Endothelial cell of umbilical vein (primary cell): ENCODE measurements at regions not wholly inside any gene's neighbourhood (a gene's known extent, or its start where the extent isn't known, plus 50 kb on each side); places are given as distances from the start of the nearest gene placed in this dataset.

Experiments
- BruUV-seq: library from RNA; stranded (reverse); fragments of 400-500 nt; replicated peaks from 2 replicates; lab custom pipeline; 2021; lab: Mats Ljungman, UMichigan
- CTCF ChIA-PET: fragments of 300-600, 350-600 bp; sonication (Branson Sonifier 250); formaldehyde crosslinking; loops from one replicate; lab custom pipeline; 2021; ENCODE audit warnings: antibody characterized with exemption, inconsistent platforms; lab: Charles Lee
- POLR2A ChIA-PET: fragments of 300-600, 350-600 bp; sonication (Branson Sonifier 250); formaldehyde crosslinking; loops from one replicate; lab custom pipeline; 2021; ENCODE audit warnings: antibody characterized with exemption, inconsistent platforms; lab: Charles Lee
- DNase-seq: peaks from one replicate; pipeline ENCODE4 v3.0.0-alpha.2; 2011; ENCODE audit warnings: low read depth, low spot score
- FAIRE-seq: peaks from 2 replicates; lab custom pipeline; 2011; peaks lifted over from hg19 to GRCh38; lab: Jason Lieb, UNC
- H2AFZ ChIP-seq: 2 replicates; pipeline ENCODE4 v1.6.0; 2012; ENCODE audit warnings: low read depth, low read length, control low read depth, inconsistent platforms
- H3K27ac ChIP-seq: 2 replicates; pipeline ENCODE4 v1.5.1; 2011; ENCODE audit warnings: low read depth, mild to moderate bottlenecking, control low read depth, low read length, moderate library complexity; ENCODE audit not compliant: insufficient read depth
- H3K27me3 ChIP-seq, 2 experiments: 2 replicates each; pipeline versions ENCODE4 v1.6.0 to v1.6.1; 2011; ENCODE audit warnings: low read length in 2 of 2, mixed read lengths in 1 of 2; ENCODE audit not compliant: control insufficient read depth in 2 of 2, insufficient read depth in 2 of 2
- H3K36me3 ChIP-seq, 2 experiments: 2 replicates in 1 of 2; 3 replicates in 1 of 2; pipeline ENCODE4 v1.5.1; 2011; ENCODE audit warnings: low read length in 2 of 2, mild to moderate bottlenecking in 1 of 2, moderate library complexity in 1 of 2; ENCODE audit not compliant: control insufficient read depth in 2 of 2, insufficient read depth in 2 of 2; ENCODE audit errors: extremely low read depth in 1 of 2
- H3K4me1 ChIP-seq: 3 replicates; pipeline ENCODE4 v1.5.1; 2011; ENCODE audit warnings: mild to moderate bottlenecking, low read length; ENCODE audit not compliant: control insufficient read depth, insufficient read depth; ENCODE audit errors: extremely low read depth
- H3K4me2 ChIP-seq: 2 replicates; pipeline ENCODE4 v1.6.1; 2011; ENCODE audit warnings: low read length, control low read depth, mixed read lengths; ENCODE audit not compliant: insufficient read depth
- H3K4me3 ChIP-seq, 3 experiments: fragments of 200-600 bp in 1 of 3; sonication (generic), shearing (Covaris generic) in 1 of 3; replicated peaks in 1 of 3; 2 replicates each; pipeline ENCODE4 v1.5.1; 2011 to 2016; ENCODE audit warnings: control low read depth in 3 of 3, low read length in 3 of 3, mild to moderate bottlenecking in 2 of 3, inconsistent platforms in 1 of 3, low read depth in 1 of 3, moderate library complexity in 1 of 3; ENCODE audit not compliant: insufficient read depth in 1 of 3
- H3K79me2 ChIP-seq: 2 replicates; pipeline ENCODE4 v1.6.0; 2012; ENCODE audit warnings: low read length, inconsistent platforms; ENCODE audit not compliant: control insufficient read depth, insufficient read depth
- H3K9ac ChIP-seq: replicated peaks from 2 replicates; pipeline ENCODE3; 2011; ENCODE audit warnings: low read length, control low read depth; ENCODE audit not compliant: insufficient read depth; ENCODE audit errors: extremely low read depth
- H3K9me1 ChIP-seq: replicated peaks from 3 replicates; pipeline ENCODE4 v1.6.0; 2011; ENCODE audit warnings: mild to moderate bottlenecking, low read length; ENCODE audit not compliant: control insufficient read depth, insufficient read depth; ENCODE audit errors: extremely low read depth
- H3K9me3 ChIP-seq: replicated peaks from 2 replicates; pipeline ENCODE4 v1.5.1; 2012; ENCODE audit warnings: low read length, inconsistent platforms; ENCODE audit not compliant: control insufficient read depth, insufficient read depth
- H4K20me1 ChIP-seq: replicated peaks from 2 replicates; pipeline ENCODE3; 2011; ENCODE audit warnings: mild to moderate bottlenecking, low read length; ENCODE audit not compliant: control insufficient read depth, insufficient read depth; ENCODE audit errors: extremely low read depth
- CTCF ChIP-seq, 2 donors: IDR thresholded peaks; 1 replicate in 1 of 2; 2 replicates in 1 of 2; pipeline ENCODE4 v1.5.1; 2011; ENCODE audit warnings: low read length in 2 of 2, mild to moderate bottlenecking in 2 of 2, moderate library complexity in 2 of 2, control low read depth in 1 of 2, inconsistent platforms in 1 of 2, low read depth in 1 of 2; ENCODE audit not compliant: insufficient read depth in 1 of 2; ENCODE audit errors: extremely low read depth in 1 of 2
- EZH2 ChIP-seq: IDR thresholded peaks from 2 replicates; pipeline ENCODE4 v1.6.1; 2012; ENCODE audit warnings: borderline replicate concordance, low read depth, mild to moderate bottlenecking, moderate library complexity, low read length, inconsistent platforms; ENCODE audit not compliant: severe bottlenecking
- FOS ChIP-seq: IDR thresholded peaks from 2 replicates; pipeline ENCODE4 v1.6.1; 2011; ENCODE audit warnings: mild to moderate bottlenecking, low read length, moderate library complexity, borderline replicate concordance; ENCODE audit not compliant: insufficient read depth
- GATA2 ChIP-seq: IDR thresholded peaks from 2 replicates; pipeline ENCODE4 v1.7.0; 2011; ENCODE audit warnings: low read depth, mild to moderate bottlenecking, moderate library complexity, mixed read lengths, low read length; ENCODE audit not compliant: insufficient read length, insufficient read depth
- JUN ChIP-seq: IDR thresholded peaks from 2 replicates; pipeline ENCODE4 v1.6.1; 2011; ENCODE audit warnings: borderline replicate concordance, low read depth; ENCODE audit not compliant: insufficient read length, insufficient read depth
- MYC ChIP-seq: IDR thresholded peaks from one replicate; pipeline ENCODE4 v1.6.1; 2011; ENCODE audit warnings: mild to moderate bottlenecking, low read depth, low read length
- POLR2A ChIP-seq: IDR thresholded peaks from 2 replicates; pipeline ENCODE4 v1.6.1; 2012; ENCODE audit warnings: low read depth, mild to moderate bottlenecking, control low read depth, low read length
- POLR2AphosphoS5 ChIP-seq: IDR thresholded peaks from 2 replicates; pipeline ENCODE4 v1.6.1; 2012; ENCODE audit warnings: low read depth, mild to moderate bottlenecking, control low read depth, low read length, moderate library complexity; ENCODE audit not compliant: insufficient read depth
- dilution Hi-C: fragments of 300-500 bp; cut with MboI; formaldehyde crosslinking; loops from one replicate; pipeline ENCODE4 v1.15.0; 2019; ENCODE audit warnings: low sequenced_read_pairs; ENCODE audit not compliant: extremely low pct_ligation_motif_present
- intact Hi-C: fragments of 100-400 bp; cut with micrococcal nuclease; formaldehyde crosslinking; loops from one replicate; pipeline ENCODE4 v1.10.0; 2022
- TF ChIP-seq, protein P1 (sequence below): IDR thresholded peaks from 2 replicates; pipeline ENCODE4 v1.6.1; 2011; ENCODE audit not compliant: insufficient read depth, insufficient read length

DNA sequence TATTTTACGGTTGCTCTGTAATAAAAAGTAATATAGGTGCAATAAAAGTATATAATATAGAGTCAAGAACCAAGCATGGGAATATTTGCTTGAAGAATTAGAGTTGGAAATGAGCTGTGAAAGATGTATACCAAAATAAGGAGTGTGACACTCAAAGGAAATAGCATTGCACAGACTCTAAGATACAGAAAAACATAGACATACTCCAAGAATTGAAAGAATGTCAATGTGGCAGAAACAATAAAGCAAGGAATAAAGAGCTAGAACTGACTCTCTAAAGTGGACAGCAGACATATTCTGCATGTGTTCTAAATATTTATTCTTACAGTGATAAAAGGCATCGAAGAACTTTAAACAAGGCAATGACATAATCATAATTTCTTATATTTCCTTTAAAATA is 561.1 kb upstream of the SETBP1 start:
- Histone ChIP-seq H3K36me3 (no peaks in the 10 kb centered on the region), H3K4me2 (no peak overlapping the region), H3K4me1 (no peaks in the 10 kb centered on the region), H2AFZ (no peak overlapping the region), H3K9me1 (no peaks in the 10 kb centered on the region), H3K27me3 (no peaks in the 10 kb centered on the region), H4K20me1 (no peaks in the 10 kb centered on the region), H3K27ac (no peak overlapping the region), H3K4me3 (no peak overlapping the region), H3K9me3 (no peaks in the 10 kb centered on the region), H3K79me2 (no peaks in the 10 kb centered on the region), H3K9ac (no peak overlapping the region)
- dilution Hi-C loops (no loop called here), intact Hi-C loops (loop anchor here (10.0 kb wide), 1 partner anchor 495 kb away; no protein-coding TSS in a partner anchor)
- ChIA-PET CTCF (interaction anchor here (1.8 kb wide), 1 partner anchor 10 kb away, joined by 7 read pairs; no protein-coding TSS in a partner anchor), POLR2A (no interaction called here)
- TF ChIP-seq POLR2A (no peak), POLR2AphosphoS5 (no peak), CTCF (IDR thresholded peaks at IDR 0.05; ENCODE audit: extremely low read depth in 1 of 2, insufficient read depth in 1 of 2, low read depth in 1 of 2, low read length in 2 of 2) (no peak), FOS (no peak), EZH2 (no peak), MYC (no peak), GATA2 (no peak), JUN (no peak)
- TF ChIP-seq, protein P1, sequence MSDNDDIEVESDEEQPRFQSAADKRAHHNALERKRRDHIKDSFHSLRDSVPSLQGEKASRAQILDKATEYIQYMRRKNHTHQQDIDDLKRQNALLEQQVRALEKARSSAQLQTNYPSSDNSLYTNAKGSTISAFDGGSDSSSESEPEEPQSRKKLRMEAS, result no peak
- BruUV-seq, result no TSS peak
- DNase-seq, result no peak
- no peak for FAIRE-seq
